ENCODE measurements at regions not wholly inside any gene's neighbourhood (a gene's known extent, or its start where the extent isn't known, plus 50 kb on each side); places are given as distances from the start of the nearest gene placed in this dataset.

- Mint-ChIP-seq H3K9me3 (ENCODE audit: low read depth) (peaks cover 3% of the 10 kb centered on the region), H3K27ac (no peak overlapping the region), H3K36me3 (ENCODE audit: insufficient read depth) (no peaks in the 10 kb centered on the region), H3K27me3 (peaks cover 7% of the 10 kb centered on the region), H3K4me1 (ENCODE audit: low read depth) (peaks cover 18% of the 10 kb centered on the region), H3K4me3 (ENCODE audit: low read depth) (no peak overlapping the region)
- DNase-seq (ENCODE audit: low spot score, unreplicated experiment) = no peak
- TF ChIP-seq CTCF (IDR thresholded peaks at IDR 0.05; ENCODE audit: unreplicated experiment) = no peak
Observed at GRCh38 chr22:27593378-27593777, 208.2 kb downstream of the MN1 start.

- TF ChIP-seq CTCF (IDR thresholded peaks at IDR 0.05; ENCODE audit: unreplicated experiment) = no peak
- Mint-ChIP-seq H3K9me3 (ENCODE audit: low read depth) (peaks cover under 1% of the 10 kb centered on the region), H3K27ac (no peak overlapping the region), H3K27me3 (peaks cover 7% of the 10 kb centered on the region), H3K36me3 (ENCODE audit: insufficient read depth) (no peaks in the 10 kb centered on the region), H3K4me3 (ENCODE audit: low read depth) (no peak overlapping the region), H3K4me1 (ENCODE audit: low read depth) (peaks cover 12% of the 10 kb centered on the region)
- DNase-seq (ENCODE audit: low spot score, unreplicated experiment) = no peak
Observed at GRCh38 chr22:27594020-27594419, 207.5 kb downstream of the MN1 start.

GRCh38 chr22:27594474-27595134, 207.0 kb downstream of the MN1 start:
- peaks cover 7% of the 10 kb centered on the region for H3K27me3 Mint-ChIP-seq
- no peak overlapping the region for H3K4me3 Mint-ChIP-seq (ENCODE audit: low read depth)
- H3K9me3 Mint-ChIP-seq (ENCODE audit: low read depth) = no peaks in the 10 kb centered on the region
- H3K27ac Mint-ChIP-seq = peak overlapping the region; percentile 30
- H3K36me3 Mint-ChIP-seq (ENCODE audit: insufficient read depth) = no peaks in the 10 kb centered on the region
- TF ChIP-seq CTCF (IDR thresholded peaks at IDR 0.05; ENCODE audit: unreplicated experiment) = no peak
- peaks cover 11% of the 10 kb centered on the region for H3K4me1 Mint-ChIP-seq (ENCODE audit: low read depth)
- no peak for DNase-seq (ENCODE audit: low spot score, unreplicated experiment)

- no peaks in the 10 kb centered on the region for H3K36me3 Mint-ChIP-seq (ENCODE audit: insufficient read depth)
- H3K4me3 Mint-ChIP-seq (ENCODE audit: low read depth) = no peak overlapping the region
- no peaks in the 10 kb centered on the region for H3K9me3 Mint-ChIP-seq (ENCODE audit: low read depth)
- H3K27ac Mint-ChIP-seq = no peak overlapping the region
- peaks cover 7% of the 10 kb centered on the region for H3K27me3 Mint-ChIP-seq
- DNase-seq (ENCODE audit: low spot score, unreplicated experiment) = no peak
- TF ChIP-seq CTCF (IDR thresholded peaks at IDR 0.05; ENCODE audit: unreplicated experiment) = no peak
- H3K4me1 Mint-ChIP-seq (ENCODE audit: low read depth) = peaks cover 6% of the 10 kb centered on the region
Observed at GRCh38 chr22:27596133-27596870, 205.3 kb downstream of the MN1 start.

GRCh38 chr22:27597703-27598444, 203.7 kb downstream of the MN1 start:
- no peaks in the 10 kb centered on the region for H3K4me1 Mint-ChIP-seq (ENCODE audit: low read depth)
- DNase-seq (ENCODE audit: low spot score, unreplicated experiment) = no peak
- no peaks in the 10 kb centered on the region for H3K36me3 Mint-ChIP-seq (ENCODE audit: insufficient read depth)

More at GRCh38 chr22:27597703-27598444, 203.7 kb downstream of the MN1 start:
- Mint-ChIP-seq H3K9me3 (ENCODE audit: low read depth) (no peaks in the 10 kb centered on the region), H3K27ac (peak overlapping the region; percentile 38), H3K27me3 (peaks cover 16% of the 10 kb centered on the region), H3K4me3 (ENCODE audit: low read depth) (no peak overlapping the region)
- no peak for TF ChIP-seq CTCF (IDR thresholded peaks at IDR 0.05; ENCODE audit: unreplicated experiment)

Measured in progenitor cell of endocrine pancreas (in vitro differentiated cells).